Uterus (tissue), 3 donors: ENCODE measurements at regions not wholly inside any gene's neighbourhood (a gene's known extent, or its start where the extent isn't known, plus 50 kb on each side); places are given as distances from the start of the nearest gene placed in this dataset.
"Not testable (repeated sequence)": the region's sequence is repeated elsewhere in the genome, so short reads cannot be mapped to it uniquely, and the experiment has no call there.

Experiments used
- DNase-seq, 2 donors: peaks; one replicate each; pipeline ENCODE4 v3.0.0-alpha.2; 2019 to 2020
- H3K27ac ChIP-seq, 2 donors: fragments of 200-600 bp; sonication (generic); 1 replicate in 1 of 2; 2 replicates in 1 of 2; pipeline ENCODE4 v1.5.1; 2016 to 2018
- H3K27me3 ChIP-seq, 2 donors: fragments of 200-600 bp; sonication (generic); one replicate each; pipeline ENCODE4 v1.5.1; 2018 to 2019; ENCODE audit warnings: control low read depth in 1 of 2
- H3K36me3 ChIP-seq, 2 donors: fragments of 200-600 bp; sonication (generic); one replicate each; pipeline ENCODE4 v1.5.1; 2019; ENCODE audit warnings: control low read depth in 1 of 2
- H3K4me1 ChIP-seq, 2 donors: fragments of 200-600 bp; sonication (generic); one replicate each; pipeline ENCODE4 v1.5.1; 2018 to 2019; ENCODE audit warnings: control low read depth in 1 of 2
- H3K4me3 ChIP-seq, 2 donors: fragments of 200-600 bp; sonication (generic); 1 replicate in 1 of 2; 2 replicates in 1 of 2; pipeline ENCODE4 v1.5.1; 2018 to 2019; ENCODE audit warnings: mild to moderate bottlenecking in 1 of 2
- H3K9me3 ChIP-seq, 2 donors: fragments of 200-600 bp; sonication (generic); one replicate each; pipeline ENCODE4 v1.5.1; 2019; ENCODE audit warnings: control low read depth in 1 of 2
- POLR2A ChIP-seq, 2 donors: fragments of 450-650 bp; IDR thresholded peaks; one replicate each; pipeline ENCODE4 v1.6.1; 2016; ENCODE audit warnings: antibody characterized with exemption in 2 of 2, mild to moderate bottlenecking in 1 of 2, moderate library complexity in 1 of 2
- intact Hi-C: fragments of 100-400 bp; cut with DNase I; formaldehyde crosslinking; loops from one replicate; pipeline ENCODE4 v1.15.1; 2023; ENCODE audit warnings: low total_unique reads
- TF ChIP-seq, protein P1 (sequence below), 4 experiments: fragments of 200-600 bp in 2 of 4; fragments of 450-650 bp in 2 of 4; sonication (generic) in 2 of 4; IDR thresholded peaks; one replicate each; pipeline ENCODE4 v1.5.1; 2016 to 2019; ENCODE audit warnings: antibody characterized with exemption in 4 of 4, mild to moderate bottlenecking in 2 of 4, moderate library complexity in 1 of 4
- donor health status: DM: yes; HTN: yes; CAD: no.

DNA sequence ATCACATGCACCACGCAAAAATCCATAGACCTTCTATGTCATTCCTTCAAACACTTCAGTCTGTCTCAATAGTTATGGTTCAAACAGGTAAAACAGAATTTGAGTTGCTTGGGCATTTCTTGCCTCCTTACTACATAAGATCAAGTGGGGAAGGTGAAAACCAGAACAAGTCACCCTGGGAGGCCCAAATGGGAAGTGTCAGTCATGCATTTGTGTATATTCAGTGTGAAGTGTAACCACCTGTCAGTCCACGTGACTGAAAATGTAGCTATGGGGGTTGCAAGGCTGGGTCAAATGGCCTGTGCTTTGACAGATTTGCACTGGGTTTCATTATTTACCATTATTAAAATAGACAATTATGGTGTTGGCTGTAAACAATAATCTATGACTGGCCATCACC lies 176.6 kb upstream of the VIPR2 start:
- Histone ChIP-seq H3K9me3 (no peaks in the 10 kb centered on the region), H3K4me1 (no peaks in the 10 kb centered on the region), H3K4me3 (no peak overlapping the region), H3K27me3 (no peaks in the 10 kb centered on the region), H3K36me3 (no peaks in the 10 kb centered on the region), H3K27ac (no peak overlapping the region)
- intact Hi-C loops = no loop called here
- DNase-seq = no peak
- no peak for TF ChIP-seq POLR2A (IDR thresholded peaks at IDR 0.05)
- TF ChIP-seq, protein P1, sequence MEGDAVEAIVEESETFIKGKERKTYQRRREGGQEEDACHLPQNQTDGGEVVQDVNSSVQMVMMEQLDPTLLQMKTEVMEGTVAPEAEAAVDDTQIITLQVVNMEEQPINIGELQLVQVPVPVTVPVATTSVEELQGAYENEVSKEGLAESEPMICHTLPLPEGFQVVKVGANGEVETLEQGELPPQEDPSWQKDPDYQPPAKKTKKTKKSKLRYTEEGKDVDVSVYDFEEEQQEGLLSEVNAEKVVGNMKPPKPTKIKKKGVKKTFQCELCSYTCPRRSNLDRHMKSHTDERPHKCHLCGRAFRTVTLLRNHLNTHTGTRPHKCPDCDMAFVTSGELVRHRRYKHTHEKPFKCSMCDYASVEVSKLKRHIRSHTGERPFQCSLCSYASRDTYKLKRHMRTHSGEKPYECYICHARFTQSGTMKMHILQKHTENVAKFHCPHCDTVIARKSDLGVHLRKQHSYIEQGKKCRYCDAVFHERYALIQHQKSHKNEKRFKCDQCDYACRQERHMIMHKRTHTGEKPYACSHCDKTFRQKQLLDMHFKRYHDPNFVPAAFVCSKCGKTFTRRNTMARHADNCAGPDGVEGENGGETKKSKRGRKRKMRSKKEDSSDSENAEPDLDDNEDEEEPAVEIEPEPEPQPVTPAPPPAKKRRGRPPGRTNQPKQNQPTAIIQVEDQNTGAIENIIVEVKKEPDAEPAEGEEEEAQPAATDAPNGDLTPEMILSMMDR (IDR thresholded peaks at IDR 0.05) = no peak

DNA sequence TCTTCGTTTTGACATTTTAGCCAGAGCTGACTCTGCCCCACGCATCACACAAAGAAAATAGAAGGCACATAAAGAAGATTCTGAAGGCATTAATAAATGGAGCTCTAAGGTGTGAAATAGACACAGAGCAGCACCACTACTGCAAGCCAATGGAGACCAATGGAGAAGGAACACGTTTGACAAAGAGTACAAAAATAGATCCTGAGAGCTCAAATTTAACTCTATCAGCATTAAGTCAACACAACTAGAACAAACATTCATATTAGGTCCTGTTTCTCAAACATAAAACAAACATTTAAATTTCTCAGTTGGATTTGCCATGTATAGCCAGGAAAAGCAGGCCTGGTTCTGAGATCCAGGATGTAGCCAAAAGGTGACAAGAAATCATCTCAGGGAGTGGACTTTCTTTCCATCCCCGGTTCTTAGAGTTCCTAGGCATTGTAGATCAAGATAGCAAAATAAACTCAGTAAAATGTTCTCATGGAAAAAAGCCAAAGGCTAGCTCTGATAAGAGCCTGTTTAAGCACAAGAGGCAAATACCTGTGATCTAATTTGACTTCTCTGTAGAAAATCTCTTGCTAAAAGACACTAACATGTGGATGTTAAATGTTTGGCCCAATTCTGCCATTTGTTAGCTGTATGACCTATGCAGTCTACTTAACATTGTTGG lies 174.2 kb upstream of the VIPR2 start:
- TF ChIP-seq, protein P1 (IDR thresholded peaks at IDR 0.05) = no peak
- TF ChIP-seq POLR2A (IDR thresholded peaks at IDR 0.05) = no peak
- no peak overlapping the region for H3K4me3 ChIP-seq
- intact Hi-C loops = no loop called here
- no peaks in the 10 kb centered on the region for H3K36me3 ChIP-seq
- H3K9me3 ChIP-seq = no peaks in the 10 kb centered on the region
- no peaks in the 10 kb centered on the region for H3K4me1 ChIP-seq
- no peaks in the 10 kb centered on the region for H3K27me3 ChIP-seq
- no peak for DNase-seq
- H3K27ac ChIP-seq = no peak overlapping the region

DNA sequence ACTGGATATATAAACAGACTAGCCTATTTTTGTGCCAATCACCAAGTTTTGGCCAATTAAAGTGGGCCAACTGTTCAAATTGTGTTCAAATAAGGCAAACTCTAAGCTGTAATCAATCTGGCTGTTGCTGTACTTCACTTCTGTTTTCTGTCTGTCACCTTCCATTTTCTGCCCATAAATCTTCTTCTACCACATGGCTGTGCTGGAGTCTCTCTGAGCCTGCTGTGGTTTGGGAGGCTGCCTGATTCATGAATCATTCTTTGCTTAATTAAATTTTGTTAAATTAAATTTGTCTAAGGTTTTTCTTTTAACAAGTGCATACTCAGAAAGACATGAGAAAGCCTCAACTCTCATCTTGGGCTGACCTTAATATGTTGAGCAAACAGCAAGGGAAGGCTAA lies 172.6 kb upstream of the VIPR2 start:
- no peaks in the 10 kb centered on the region for H3K27me3 ChIP-seq
- no peak overlapping the region for H3K27ac ChIP-seq
- H3K4me1 ChIP-seq = no peaks in the 10 kb centered on the region
- H3K36me3 ChIP-seq = no peaks in the 10 kb centered on the region
- DNase-seq = no peak
- TF ChIP-seq, protein P1 (IDR thresholded peaks at IDR 0.05) = no peak
- no peak for TF ChIP-seq POLR2A (IDR thresholded peaks at IDR 0.05)
- intact Hi-C loops = no loop called here
- no peak overlapping the region for H3K4me3 ChIP-seq
- no peaks in the 10 kb centered on the region for H3K9me3 ChIP-seq

DNA sequence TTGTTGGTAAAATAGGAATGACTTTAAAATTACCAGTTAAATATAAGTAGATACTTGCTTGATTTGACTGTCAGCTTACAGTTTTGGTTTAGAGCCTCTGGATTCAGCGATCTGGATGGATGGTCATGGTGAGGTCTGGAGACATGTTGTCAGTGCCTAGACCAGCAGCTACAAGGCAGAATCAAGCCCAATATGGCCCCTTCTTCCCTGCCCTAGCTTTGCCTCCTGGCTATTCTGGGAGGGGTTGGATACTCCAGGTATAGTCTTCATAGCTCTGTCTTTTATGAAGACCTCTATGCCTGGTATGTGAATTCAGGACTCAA lies 166.5 kb upstream of the VIPR2 start:
- TF ChIP-seq POLR2A (IDR thresholded peaks at IDR 0.05) = no peak
- TF ChIP-seq, protein P1 (IDR thresholded peaks at IDR 0.05) = no peak
- Histone ChIP-seq H3K9me3 (no peaks in the 10 kb centered on the region), H3K27me3 (peaks cover 0 to 5% of the 10 kb centered on the region in 2 donors)

DNA sequence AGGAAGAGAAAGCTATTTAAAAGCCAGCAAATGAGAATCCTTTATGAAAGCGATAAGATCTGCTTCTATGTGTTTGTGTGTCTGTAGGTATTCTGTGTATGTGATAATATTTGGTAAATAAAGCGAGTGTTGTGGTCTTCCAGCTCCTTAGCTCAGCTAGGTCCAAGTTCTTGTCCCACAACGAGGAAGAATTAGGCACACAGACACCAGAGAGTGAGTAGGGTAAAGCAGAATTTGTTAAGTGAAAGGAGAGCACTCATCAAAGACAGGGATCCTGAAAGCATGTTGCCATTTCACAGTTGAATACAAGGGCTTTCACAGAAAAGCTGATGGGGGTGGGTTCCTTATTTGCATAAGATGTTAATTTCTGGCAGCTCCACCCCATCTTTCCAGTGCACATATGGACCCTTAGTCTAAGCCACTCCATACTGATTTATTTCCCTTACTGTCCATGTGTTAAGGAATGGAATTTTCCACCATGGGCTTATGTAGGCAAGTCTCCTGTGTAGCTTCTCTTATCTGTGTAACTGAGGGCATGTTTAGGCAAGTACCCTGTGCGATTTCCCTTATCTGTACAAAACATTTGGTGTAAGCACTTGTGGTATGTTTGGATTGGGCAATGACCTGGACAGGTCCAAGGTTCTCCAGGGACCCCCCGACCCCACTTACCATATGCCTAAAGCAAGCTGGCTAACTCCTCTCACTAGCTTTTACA lies 165.9 kb upstream of the VIPR2 start:
- Histone ChIP-seq H3K27me3 (peaks cover 0 to 5% of the 10 kb centered on the region in 2 donors), H3K36me3 (no peaks in the 10 kb centered on the region), H3K27ac (no peak overlapping the region), H3K4me1 (no peaks in the 10 kb centered on the region), H3K9me3 (no peaks in the 10 kb centered on the region), H3K4me3 (no peak overlapping the region)
- no peak for TF ChIP-seq POLR2A (IDR thresholded peaks at IDR 0.05)
- TF ChIP-seq, protein P1 (IDR thresholded peaks at IDR 0.05) = no peak
- intact Hi-C loops = no loop called here
- DNase-seq = no peak

More for the DNA sequence above, 166.5 kb upstream of the VIPR2 start:
- Histone ChIP-seq H3K36me3 (no peaks in the 10 kb centered on the region), H3K4me1 (no peaks in the 10 kb centered on the region), H3K4me3 (no peak overlapping the region), H3K27ac (no peak overlapping the region)
- no peak for DNase-seq
- intact Hi-C loops = no loop called here

DNA sequence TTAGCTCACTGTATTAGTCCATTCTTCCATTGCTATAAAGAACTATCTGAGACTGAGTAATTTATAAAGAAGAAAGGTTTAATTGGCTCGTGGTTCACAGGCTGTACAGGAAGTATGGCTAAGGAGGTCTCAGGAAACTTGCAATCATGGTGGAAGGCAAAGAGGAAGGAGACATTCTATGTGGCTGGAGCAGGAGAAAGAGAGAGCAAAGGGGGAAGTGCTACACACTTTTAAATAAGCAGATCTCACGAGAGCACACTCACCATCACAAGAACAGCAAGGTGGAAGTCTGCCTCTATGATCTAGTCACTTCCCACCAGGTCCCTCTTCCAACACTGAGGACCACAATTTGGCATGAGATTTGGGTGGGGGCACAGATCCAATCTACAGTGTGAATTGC lies 164.5 kb upstream of the VIPR2 start:
- H3K27me3 ChIP-seq, H3K4me1 ChIP-seq, H3K27ac ChIP-seq, intact Hi-C loops, DNase-seq, H3K36me3 ChIP-seq, H3K4me3 ChIP-seq, H3K9me3 ChIP-seq: not testable (repeated sequence)
